Stimulated activated CD8-positive, alpha-beta memory T cell treated with anti-CD3 and anti-CD28 coated beads, Interleukin-15, amount 100 ng/mL, for 48 hours (primary cell): ENCODE measurements at regions not wholly inside any gene's neighbourhood (a gene's known extent, or its start where the extent isn't known, plus 50 kb on each side); places are given as distances from the start of the nearest gene placed in this dataset.
A peak's percentile ranks its signal among the peaks of the same experiment; 100 is the strongest.

Source experiments
- DNase-seq, 2 donors: peaks; one replicate each; pipeline ENCODE4 v3.0.0-alpha.2; 2020; ENCODE audit warnings: low read depth in 2 of 2

GRCh38 chr3:27861046-27862036 lies 139.2 kb upstream of the EOMES start:
- no peak for DNase-seq

GRCh38 chr3:27865731-27866130 lies 143.6 kb upstream of the EOMES start:
- no peak for DNase-seq

- no peak for DNase-seq
Observed at GRCh38 chr3:27869152-27869551, 147.0 kb upstream of the EOMES start.

- no peak for DNase-seq
Observed at GRCh38 chr3:27877061-27878013, 155.2 kb upstream of the EOMES start.

GRCh38 chr3:27878014-27878383 lies 155.9 kb upstream of the EOMES start:
- no peak for DNase-seq

GRCh38 chr3:27880969-27881892 lies 159.1 kb upstream of the EOMES start:
- DNase-seq: no peak

- DNase-seq: no peak
Observed at GRCh38 chr3:27883266-27883665, 161.1 kb upstream of the EOMES start.

- DNase-seq: no peak
Observed at GRCh38 chr3:27885641-27886040, 163.5 kb upstream of the EOMES start.

GRCh38 chr3:27888562-27888961 lies 166.4 kb upstream of the EOMES start:
- no peak for DNase-seq

GRCh38 chr3:27889745-27890144 lies 167.6 kb upstream of the EOMES start:
- no peak for DNase-seq

- peak; percentile 36 to 49 for DNase-seq
Observed at GRCh38 chr3:27900316-27900715, 178.2 kb upstream of the EOMES start.

GRCh38 chr3:27903446-27903845 lies 181.3 kb upstream of the EOMES start:
- no peak for DNase-seq

GRCh38 chr3:27905625-27906024 lies 183.5 kb upstream of the EOMES start:
- DNase-seq: peak in 1 of 2 donors; percentile 19

GRCh38 chr3:27907148-27907547 lies 185.0 kb upstream of the EOMES start:
- DNase-seq: no peak

- no peak for DNase-seq
Observed at GRCh38 chr3:27907929-27908328, 185.8 kb upstream of the EOMES start.

GRCh38 chr3:27910456-27910855 lies 188.3 kb upstream of the EOMES start:
- DNase-seq: no peak

GRCh38 chr3:27914199-27914598 lies 192.1 kb upstream of the EOMES start:
- DNase-seq: no peak

- no peak for DNase-seq
Observed at GRCh38 chr3:27923349-27924068, 201.4 kb upstream of the EOMES start.

- no peak for DNase-seq
Observed at GRCh38 chr3:27927882-27928281, 205.8 kb upstream of the EOMES start.

GRCh38 chr3:27930052-27930602 lies 208.0 kb upstream of the EOMES start:
- DNase-seq: no peak
